Endodermal cell (in vitro differentiated cells): ENCODE measurements at regions not wholly inside any gene's neighbourhood (a gene's known extent, or its start where the extent isn't known, plus 50 kb on each side); places are given as distances from the start of the nearest gene placed in this dataset.

Source experiments
- DNase-seq: peaks from one replicate; pipeline ENCODE4 v3.0.0-alpha.2; 2017
- H3K27ac ChIP-seq: 2 replicates; pipeline ENCODE4 v1.5.1; 2013; ENCODE audit warnings: mild to moderate bottlenecking, low read depth, low read length, moderate library complexity
- H3K27me3 ChIP-seq: 2 replicates; pipeline ENCODE4 v1.6.1; 2013; ENCODE audit warnings: mild to moderate bottlenecking, low read length, moderate library complexity; ENCODE audit not compliant: insufficient read depth, control insufficient read depth, poor library complexity, severe bottlenecking
- H3K36me3 ChIP-seq: 2 replicates; pipeline ENCODE4 v1.7.0; 2013; ENCODE audit warnings: mild to moderate bottlenecking, low read length, moderate library complexity; ENCODE audit not compliant: control insufficient read depth, insufficient read depth
- H3K4me1 ChIP-seq: one replicate; pipeline ENCODE4 v1.7.0; 2013; ENCODE audit warnings: low read length; ENCODE audit not compliant: control insufficient read depth, insufficient read depth
- H3K4me3 ChIP-seq: 2 replicates; pipeline ENCODE4 v1.5.1; 2013; ENCODE audit warnings: mild to moderate bottlenecking, low read length, moderate library complexity
- H3K9ac ChIP-seq: 2 replicates; pipeline ENCODE4 v1.6.1; 2013; ENCODE audit warnings: mild to moderate bottlenecking, low read length, moderate library complexity; ENCODE audit not compliant: poor library complexity, severe bottlenecking; ENCODE audit errors: extremely low read depth
- H3K9me3 ChIP-seq: 2 replicates; pipeline ENCODE4 v1.6.1; 2013; ENCODE audit warnings: mild to moderate bottlenecking, low read length, moderate library complexity; ENCODE audit not compliant: control insufficient read depth
- H3K27ac Mint-ChIP-seq: 2 replicates; pipeline ENCODE4 v1.8.0; 2020; ENCODE audit warnings: mixed read lengths
- H3K27me3 Mint-ChIP-seq: 2 replicates; pipeline ENCODE4 v1.8.0; 2021; ENCODE audit warnings: mild to moderate bottlenecking, mixed read lengths; ENCODE audit not compliant: insufficient read depth
- H3K36me3 Mint-ChIP-seq: 2 replicates; pipeline ENCODE4 v1.8.0; 2020; ENCODE audit warnings: low read depth, mixed read lengths
- H3K4me1 Mint-ChIP-seq: 2 replicates; pipeline ENCODE4 v1.8.0; 2020; ENCODE audit warnings: mixed read lengths
- H3K4me3 Mint-ChIP-seq: 2 replicates; pipeline ENCODE4 v1.8.0; 2020; ENCODE audit warnings: mild to moderate bottlenecking, moderate library complexity, mixed read lengths
- H3K9me3 Mint-ChIP-seq: 2 replicates; pipeline ENCODE4 v1.8.0; 2020; ENCODE audit warnings: mild to moderate bottlenecking, mixed read lengths
- WGBS, 2 experiments: methylation state at CpG; one replicate each; pipeline versions ENCODE4 v1.1.5 to v1.1.7; 2013; ENCODE audit warnings: missing lambda C conversion rate in 2 of 2, mixed read lengths in 1 of 2; ENCODE audit not compliant: insufficient coverage in 1 of 2, insufficient read length in 1 of 2; 5-methylcytosine and 5-hydroxymethylcytosine counted together
- TF ChIP-seq, protein P1 (sequence below): fragments of 200-600 bp; sonication (generic); conservative IDR thresholded peaks from 2 replicates; pipeline ENCODE4 v1.5.0; 2021; ENCODE audit warnings: antibody characterized with exemption, mild to moderate bottlenecking

DNA sequence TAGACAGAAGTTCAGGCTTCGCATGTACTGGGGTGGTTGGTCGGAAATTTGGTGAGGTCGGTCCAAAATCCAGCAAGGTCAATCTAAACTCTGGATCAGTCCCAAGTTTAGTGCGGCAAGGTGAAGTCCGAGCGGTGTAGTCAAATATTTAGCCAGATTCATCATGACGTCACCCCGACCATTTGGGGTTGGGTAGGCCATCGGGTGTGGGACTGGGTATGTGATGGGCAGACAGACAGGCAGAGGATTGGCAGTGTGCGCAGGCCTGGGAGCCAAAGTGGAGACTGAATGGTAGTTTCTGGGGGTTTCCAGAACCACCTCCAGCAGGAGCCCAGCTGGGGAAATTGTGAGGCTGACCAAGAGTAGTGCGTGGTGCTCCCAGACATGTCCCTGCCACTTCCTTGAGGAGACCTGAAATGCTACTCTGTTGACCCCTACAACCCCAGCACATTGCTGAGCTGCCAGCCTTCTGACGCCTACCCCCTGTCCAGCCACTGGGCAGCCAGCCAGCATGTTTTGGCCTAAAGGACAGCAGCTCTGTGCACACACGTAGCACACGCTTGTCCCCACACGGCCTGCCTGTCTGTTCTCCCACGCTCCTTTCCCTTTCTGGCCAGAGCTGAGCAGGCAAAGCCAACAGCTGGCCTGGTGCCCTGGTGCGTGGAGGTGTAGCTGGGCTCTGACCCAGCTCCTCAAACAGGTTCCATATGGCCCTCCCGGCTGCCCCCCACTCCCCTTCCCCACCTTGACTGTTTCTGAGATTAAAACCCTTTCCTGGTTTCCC is 55.9 kb downstream of the FAM241B start:
- DNase-seq, result no peak
- Mint-ChIP-seq H3K4me1 (peaks cover 11% of the 10 kb centered on the region), H3K27ac (no peak overlapping the region), H3K9me3 (no peaks in the 10 kb centered on the region), H3K36me3 (no peaks in the 10 kb centered on the region), H3K4me3 (no peak overlapping the region), H3K27me3 (peaks cover 28% of the 10 kb centered on the region)
- WGBS, 2 experiments, result 90 to 96% methylated on average over 12 to 18 of the region's 18 CpGs
- peaks cover 9% of the 10 kb centered on the region for H3K9me3 ChIP-seq
- no peak overlapping the region for H3K9ac ChIP-seq
- H3K4me1 ChIP-seq, result no peaks in the 10 kb centered on the region
- no peaks in the 10 kb centered on the region for H3K36me3 ChIP-seq
- H3K27ac ChIP-seq, result no peak overlapping the region
- no peak overlapping the region for H3K4me3 ChIP-seq
- H3K27me3 ChIP-seq, result no peaks in the 10 kb centered on the region
- TF ChIP-seq, protein P1, sequence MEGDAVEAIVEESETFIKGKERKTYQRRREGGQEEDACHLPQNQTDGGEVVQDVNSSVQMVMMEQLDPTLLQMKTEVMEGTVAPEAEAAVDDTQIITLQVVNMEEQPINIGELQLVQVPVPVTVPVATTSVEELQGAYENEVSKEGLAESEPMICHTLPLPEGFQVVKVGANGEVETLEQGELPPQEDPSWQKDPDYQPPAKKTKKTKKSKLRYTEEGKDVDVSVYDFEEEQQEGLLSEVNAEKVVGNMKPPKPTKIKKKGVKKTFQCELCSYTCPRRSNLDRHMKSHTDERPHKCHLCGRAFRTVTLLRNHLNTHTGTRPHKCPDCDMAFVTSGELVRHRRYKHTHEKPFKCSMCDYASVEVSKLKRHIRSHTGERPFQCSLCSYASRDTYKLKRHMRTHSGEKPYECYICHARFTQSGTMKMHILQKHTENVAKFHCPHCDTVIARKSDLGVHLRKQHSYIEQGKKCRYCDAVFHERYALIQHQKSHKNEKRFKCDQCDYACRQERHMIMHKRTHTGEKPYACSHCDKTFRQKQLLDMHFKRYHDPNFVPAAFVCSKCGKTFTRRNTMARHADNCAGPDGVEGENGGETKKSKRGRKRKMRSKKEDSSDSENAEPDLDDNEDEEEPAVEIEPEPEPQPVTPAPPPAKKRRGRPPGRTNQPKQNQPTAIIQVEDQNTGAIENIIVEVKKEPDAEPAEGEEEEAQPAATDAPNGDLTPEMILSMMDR, result no peak

DNA sequence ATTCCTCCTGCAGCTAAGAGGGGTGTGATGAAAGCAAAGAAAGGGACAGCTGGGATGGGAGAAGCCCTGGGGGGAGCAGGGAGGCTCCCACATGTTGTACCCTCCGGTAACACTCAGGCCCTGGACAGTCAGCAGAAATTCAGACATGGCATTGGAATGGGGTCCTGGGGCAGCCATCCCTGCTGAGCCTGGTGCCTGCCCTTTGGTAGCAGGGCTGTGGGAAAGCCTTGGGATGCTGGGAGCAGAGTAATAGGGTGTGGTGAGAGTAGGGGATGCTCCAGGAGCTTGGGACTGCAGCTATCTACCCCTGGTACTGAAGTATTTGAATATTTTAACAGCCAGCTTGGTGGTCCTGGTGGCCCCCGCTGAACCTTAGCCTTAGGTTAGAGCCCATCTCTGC is 56.8 kb downstream of the FAM241B start:
- Histone ChIP-seq H3K27me3 (no peaks in the 10 kb centered on the region), H3K4me1 (no peaks in the 10 kb centered on the region), H3K9ac (no peak overlapping the region), H3K4me3 (no peak overlapping the region), H3K36me3 (no peaks in the 10 kb centered on the region), H3K9me3 (peaks cover 9% of the 10 kb centered on the region), H3K27ac (no peak overlapping the region)
- H3K27me3 Mint-ChIP-seq, result peaks cover 26% of the 10 kb centered on the region
- DNase-seq, result no peak
- peaks cover 11% of the 10 kb centered on the region for H3K4me1 Mint-ChIP-seq
- H3K4me3 Mint-ChIP-seq, result no peak overlapping the region
- TF ChIP-seq, protein P1, result no peak
- H3K9me3 Mint-ChIP-seq, result no peaks in the 10 kb centered on the region
- no peaks in the 10 kb centered on the region for H3K36me3 Mint-ChIP-seq
- WGBS, 2 experiments, result 93 to 100% methylated on average over 1 to 2 of the region's 2 CpGs
- H3K27ac Mint-ChIP-seq, result no peak overlapping the region

- DNase-seq, result no peak
- H3K4me3 Mint-ChIP-seq, result no peak overlapping the region
- WGBS, 2 experiments, result 90 to 92% methylated on average over 2 of the region's 2 CpGs
- Histone ChIP-seq H3K27ac (no peak overlapping the region), H3K36me3 (no peaks in the 10 kb centered on the region), H3K9me3 (peaks cover 9% of the 10 kb centered on the region), H3K9ac (no peak overlapping the region), H3K4me3 (no peak overlapping the region), H3K4me1 (no peaks in the 10 kb centered on the region), H3K27me3 (no peaks in the 10 kb centered on the region)
- H3K4me1 Mint-ChIP-seq, result peaks cover 11% of the 10 kb centered on the region
- no peak overlapping the region for H3K27ac Mint-ChIP-seq
- H3K36me3 Mint-ChIP-seq, result no peaks in the 10 kb centered on the region
- TF ChIP-seq, protein P1, result no peak
- peaks cover 24% of the 10 kb centered on the region for H3K27me3 Mint-ChIP-seq
- no peaks in the 10 kb centered on the region for H3K9me3 Mint-ChIP-seq
These were observed 57.4 kb downstream of the FAM241B start for GRCh38 chr10:69687426-69687825.
